T-helper 2 cell treated with Interferon-gamma antibody and Interleukin-4, amounts not matched to agents 5 μg/mL and 100 μg/mL, for 36 hours (primary cell): ENCODE measurements at regions not wholly inside any gene's neighbourhood (a gene's known extent, or its start where the extent isn't known, plus 50 kb on each side); places are given as distances from the start of the nearest gene placed in this dataset.
"Not testable (repeated sequence)": the region's sequence is repeated elsewhere in the genome, so short reads cannot be mapped to it uniquely, and the experiment has no call there.

ENCODE experiments used
- DNase-seq: peaks from one replicate; pipeline ENCODE4 v3.0.0; 2021; ENCODE audit warnings: low spot score
- H3K27ac Mint-ChIP-seq: one replicate; pipeline ENCODE4 v1.8.0; 2021; ENCODE audit warnings: mild to moderate bottlenecking, mixed read lengths
- H3K27me3 Mint-ChIP-seq: one replicate; pipeline ENCODE4 v1.8.0; 2021; ENCODE audit warnings: low read depth, mixed read lengths
- H3K36me3 Mint-ChIP-seq: one replicate; pipeline ENCODE4 v1.8.0; 2021; ENCODE audit warnings: low read depth, mixed read lengths
- H3K4me1 Mint-ChIP-seq: one replicate; pipeline ENCODE4 v1.8.0; 2021; ENCODE audit warnings: low read depth, mixed read lengths
- H3K4me3 Mint-ChIP-seq: one replicate; pipeline ENCODE4 v1.8.0; 2022; ENCODE audit warnings: mild to moderate bottlenecking, moderate library complexity, mixed read lengths
- H3K9me3 Mint-ChIP-seq: one replicate; pipeline ENCODE4 v1.8.0; 2021; ENCODE audit warnings: mixed read lengths

DNA sequence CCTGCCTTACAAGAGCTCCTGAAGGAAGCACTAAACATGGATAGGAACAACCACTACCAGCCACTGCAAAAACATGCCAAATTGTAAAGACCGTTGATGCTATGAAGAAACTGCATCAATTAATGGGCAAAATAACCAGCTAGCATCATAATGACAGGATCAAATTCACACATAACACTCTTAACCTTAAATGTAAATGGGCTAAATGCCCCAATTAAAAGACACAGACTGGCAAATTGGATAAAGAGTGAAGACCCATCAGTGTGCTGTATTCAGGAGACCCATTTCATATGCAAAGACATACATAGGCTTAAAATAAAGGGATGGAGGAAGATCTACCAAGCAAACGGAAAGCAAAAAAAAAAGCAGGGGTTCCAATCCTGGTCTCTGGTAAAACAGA is 72.7 kb downstream of the EXTL2 start:
- not testable (repeated sequence) for H3K4me1 Mint-ChIP-seq, H3K4me3 Mint-ChIP-seq, H3K36me3 Mint-ChIP-seq, H3K9me3 Mint-ChIP-seq, DNase-seq, H3K27ac Mint-ChIP-seq
- H3K27me3 Mint-ChIP-seq, result peaks cover 16% of the 10 kb centered on the region
